HG03025 (cell line): ENCODE measurements at regions not wholly inside any gene's neighbourhood (a gene's known extent, or its start where the extent isn't known, plus 50 kb on each side); places are given as distances from the start of the nearest gene placed in this dataset.
"Not testable (repeated sequence)": the region's sequence is repeated elsewhere in the genome, so short reads cannot be mapped to it uniquely, and the experiment has no call there.

ENCODE experiments used
- ATAC-seq: cut with Tn5 transposase; IDR thresholded peaks from one replicate; pipeline ENCODE4 v1.9.1; 2021; ENCODE audit warnings: mild to moderate bottlenecking, moderate library complexity; ENCODE audit not compliant: unreplicated experiment, low FRiP score

GRCh38 chr17:51347851-51348584, 87.7 kb downstream of the UTP18 start:
- no peak for ATAC-seq

- ATAC-seq, result no peak
Measured at GRCh38 chr17:51351080-51351479, 90.7 kb downstream of the UTP18 start.

GRCh38 chr17:51351890-51352289, 91.5 kb downstream of the UTP18 start:
- no peak for ATAC-seq

GRCh38 chr17:51352798-51353197, 92.5 kb downstream of the UTP18 start:
- ATAC-seq, result no peak

GRCh38 chr17:51353296-51353695, 93.0 kb downstream of the UTP18 start:
- ATAC-seq, result no peak

- ATAC-seq, result no peak
Measured at GRCh38 chr17:51354936-51355335, 94.6 kb downstream of the UTP18 start.

- no peak for ATAC-seq
Measured at GRCh38 chr17:51355441-51356410, 95.4 kb downstream of the UTP18 start.

GRCh38 chr17:51359055-51359454, 98.7 kb downstream of the UTP18 start:
- no peak for ATAC-seq

- no peak for ATAC-seq
Measured at GRCh38 chr17:51362811-51363585, 102.7 kb downstream of the UTP18 start.

GRCh38 chr17:51365090-51365489, 104.7 kb downstream of the UTP18 start:
- ATAC-seq, result no peak

- ATAC-seq, result no peak
Measured at GRCh38 chr17:51366866-51367265, 106.5 kb downstream of the UTP18 start.

- not testable (repeated sequence) for ATAC-seq
Measured at GRCh38 chr17:51367836-51368235, 107.5 kb downstream of the UTP18 start.

GRCh38 chr17:51371732-51372151, 111.4 kb downstream of the UTP18 start:
- no peak for ATAC-seq

GRCh38 chr17:51372345-51373004, 112.1 kb downstream of the UTP18 start:
- peak; percentile 61 for ATAC-seq

GRCh38 chr17:51373489-51374152, 113.3 kb downstream of the UTP18 start:
- no peak for ATAC-seq

GRCh38 chr17:51374209-51374608, 113.9 kb downstream of the UTP18 start:
- ATAC-seq, result no peak

- no peak for ATAC-seq
Measured at GRCh38 chr17:51375771-51376170, 115.4 kb downstream of the UTP18 start.

- ATAC-seq, result no peak
Measured at GRCh38 chr17:51376739-51377138, 116.4 kb downstream of the UTP18 start.

GRCh38 chr17:51381262-51381661, 120.9 kb downstream of the UTP18 start:
- no peak for ATAC-seq

- ATAC-seq, result no peak
Measured at GRCh38 chr17:51385208-51385607, 124.9 kb downstream of the UTP18 start.
